GM21423 (cell line): ENCODE measurements at regions not wholly inside any gene's neighbourhood (a gene's known extent, or its start where the extent isn't known, plus 50 kb on each side); places are given as distances from the start of the nearest gene placed in this dataset.
"Not testable (repeated sequence)": the region's sequence is repeated elsewhere in the genome, so short reads cannot be mapped to it uniquely, and the experiment has no call there.

ENCODE experiments used
- ATAC-seq: cut with Tn5 transposase; IDR thresholded peaks from one replicate; pipeline ENCODE4 v1.9.1; 2021; ENCODE audit warnings: mild to moderate bottlenecking, moderate library complexity; ENCODE audit not compliant: unreplicated experiment

DNA sequence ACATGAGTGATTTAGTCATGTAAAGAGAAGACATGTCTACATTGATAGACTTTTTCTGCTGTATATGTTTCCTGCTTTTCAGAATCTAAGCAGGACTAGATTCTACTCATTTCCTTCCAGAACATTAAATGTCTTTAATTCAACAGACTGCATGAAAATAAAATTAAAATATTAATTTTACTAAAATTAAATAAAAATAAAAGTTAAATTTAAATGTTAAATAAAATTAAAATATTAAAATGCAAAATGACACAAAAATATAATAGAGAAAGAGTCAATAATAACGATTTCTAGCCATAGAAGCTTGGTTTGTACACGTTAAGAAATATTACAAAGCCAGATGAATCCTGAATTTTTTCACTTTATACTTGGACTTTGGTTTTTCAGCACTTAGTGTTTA lies 552.8 kb upstream of the NR5A2 start:
- no peak for ATAC-seq

DNA sequence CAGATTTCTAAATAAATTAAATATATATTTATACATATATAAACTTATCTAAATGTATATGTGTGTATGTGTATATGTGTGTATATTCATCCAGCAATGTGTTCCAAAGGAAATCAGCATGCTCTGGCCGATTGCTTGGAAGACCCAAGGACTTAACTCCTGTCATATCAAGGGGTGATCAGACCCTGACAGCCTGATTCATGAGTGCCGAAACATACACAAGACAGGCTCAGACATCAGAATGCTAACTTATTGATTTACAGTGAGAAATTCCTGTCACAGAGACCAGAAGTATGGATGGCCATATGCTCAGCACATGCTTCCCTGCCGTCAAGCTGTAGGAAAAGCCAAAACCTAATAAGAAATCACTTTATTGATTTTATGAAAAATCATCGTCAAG lies 545.1 kb upstream of the NR5A2 start:
- ATAC-seq: no peak

DNA sequence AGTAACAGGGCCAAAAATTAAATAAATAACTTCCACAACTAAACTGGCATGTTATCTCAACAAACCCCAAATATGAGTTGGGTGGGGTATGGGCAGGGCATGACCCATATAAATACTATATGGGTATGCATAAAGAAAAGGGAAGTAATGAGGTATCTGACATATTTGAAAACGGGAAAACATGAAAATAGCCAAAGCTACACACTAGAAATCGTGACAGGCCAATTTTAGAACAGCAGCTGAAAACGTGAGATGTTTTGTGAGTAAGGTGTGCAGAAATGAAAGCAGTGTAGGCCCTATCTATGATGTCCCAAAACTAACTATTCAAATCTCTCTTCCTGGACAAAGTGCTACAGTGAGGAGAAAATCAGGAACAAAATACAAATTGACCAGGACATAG lies 537.9 kb upstream of the NR5A2 start:
- ATAC-seq: no peak

DNA sequence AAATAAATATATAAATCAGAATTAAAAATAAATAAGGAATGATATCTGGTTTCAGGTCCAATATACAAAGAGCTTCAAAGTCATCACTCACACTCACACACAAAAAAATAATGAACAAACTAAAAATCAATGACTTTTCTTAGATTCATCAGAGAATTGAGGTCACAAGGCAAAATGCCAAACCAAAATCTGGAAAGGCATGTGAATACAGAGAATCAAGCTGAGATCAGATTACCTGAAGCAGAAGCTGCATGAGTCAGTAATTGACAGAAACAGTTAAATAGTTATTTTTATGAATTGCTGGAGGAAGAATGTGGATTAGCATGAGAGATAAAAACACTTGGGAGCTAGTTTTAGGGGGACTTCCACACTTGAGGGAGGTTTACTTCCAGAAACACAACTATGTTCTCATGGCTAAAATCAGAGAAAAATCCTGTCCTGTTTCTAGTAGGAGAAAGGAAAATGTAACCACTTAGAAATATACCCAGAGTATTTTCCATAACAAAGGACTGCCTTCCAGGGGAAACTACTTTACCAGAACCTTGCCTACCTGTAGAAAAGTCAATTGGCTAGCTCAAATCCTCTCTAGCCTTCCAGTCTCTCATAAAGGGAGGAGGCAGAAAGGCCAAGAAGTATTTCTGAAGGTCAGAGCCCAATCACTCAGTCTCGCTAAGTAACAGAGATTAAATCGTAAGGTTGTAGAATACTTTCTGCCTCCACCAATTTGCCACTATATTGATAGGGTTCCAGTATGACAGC lies 536.6 kb upstream of the NR5A2 start:
- no peak for ATAC-seq

DNA sequence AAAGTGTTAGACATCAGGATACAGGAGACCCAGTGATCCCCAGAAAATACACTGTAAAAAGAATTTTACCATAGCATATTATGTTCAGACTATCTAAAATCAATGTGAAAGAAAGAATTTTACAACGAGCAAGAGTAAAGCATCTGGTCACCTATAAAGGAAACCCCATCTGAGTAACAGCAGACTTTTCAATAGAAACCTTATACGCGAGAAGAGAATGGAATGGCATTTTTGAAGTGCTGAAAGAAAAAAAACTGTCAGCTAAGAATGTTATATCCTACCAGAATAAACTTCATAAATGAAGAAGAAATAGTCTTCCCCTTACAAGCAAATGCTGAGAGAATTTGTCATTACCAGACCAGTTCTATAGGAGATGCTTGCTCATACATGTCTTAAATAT lies 532.1 kb upstream of the NR5A2 start:
- no peak for ATAC-seq

DNA sequence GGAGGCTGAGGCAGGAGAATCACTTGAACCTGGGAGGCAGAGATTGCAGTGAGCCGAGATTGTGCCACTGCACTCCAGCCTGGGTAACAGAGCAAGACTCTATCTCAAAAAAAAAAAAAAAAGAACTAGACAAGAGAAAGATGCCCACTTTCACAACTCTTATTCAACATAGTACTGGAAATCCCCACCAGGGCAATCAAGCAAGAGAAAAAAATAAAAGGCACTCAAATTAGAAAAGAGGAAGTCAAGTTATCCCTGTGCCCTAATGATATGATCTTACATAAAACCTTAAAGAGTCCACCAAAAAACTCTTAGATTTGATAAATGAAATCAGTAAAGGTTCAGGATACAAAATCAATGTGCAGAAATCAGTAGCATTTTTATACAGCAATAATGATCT lies 528.7 kb upstream of the NR5A2 start:
- ATAC-seq: peak; percentile 70

DNA sequence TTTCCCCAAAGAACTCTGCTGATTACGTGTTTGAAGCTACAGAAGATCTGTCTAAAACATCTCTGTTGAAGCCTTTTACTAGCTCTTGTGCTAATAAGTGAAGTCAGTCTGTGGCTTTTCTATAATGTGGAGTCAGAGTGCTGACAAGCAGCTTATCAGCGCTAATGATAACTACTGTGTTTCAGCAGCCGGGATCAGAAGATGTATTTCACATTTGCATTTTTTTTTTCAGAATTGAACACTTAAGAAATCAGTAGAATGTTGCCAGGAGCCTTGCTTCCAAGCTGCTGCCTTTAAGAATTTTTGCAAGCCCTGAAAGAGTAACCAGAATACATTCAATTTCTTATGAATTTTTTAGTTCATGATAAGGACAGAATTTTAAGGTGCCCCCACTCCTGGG lies 519.4 kb upstream of the NR5A2 start:
- ATAC-seq: no peak

DNA sequence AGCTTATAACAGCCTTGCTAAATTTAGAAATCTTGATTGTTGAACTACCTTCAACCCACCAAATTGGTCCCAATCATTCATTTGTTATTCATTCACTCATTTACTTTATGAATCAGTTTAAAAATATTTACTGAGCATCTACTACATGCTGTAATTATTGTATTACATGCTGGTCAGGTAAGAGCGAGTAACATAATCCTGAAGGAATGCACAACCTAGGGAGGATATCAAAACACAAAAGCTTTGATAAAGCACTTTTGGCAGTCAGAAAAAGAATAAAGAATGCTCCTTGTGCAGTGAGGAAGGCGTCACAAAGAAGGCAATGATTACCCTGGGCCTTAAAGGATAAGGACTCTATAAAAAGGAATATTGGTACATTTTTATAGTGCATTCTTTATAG lies 518.9 kb upstream of the NR5A2 start:
- no peak for ATAC-seq

DNA sequence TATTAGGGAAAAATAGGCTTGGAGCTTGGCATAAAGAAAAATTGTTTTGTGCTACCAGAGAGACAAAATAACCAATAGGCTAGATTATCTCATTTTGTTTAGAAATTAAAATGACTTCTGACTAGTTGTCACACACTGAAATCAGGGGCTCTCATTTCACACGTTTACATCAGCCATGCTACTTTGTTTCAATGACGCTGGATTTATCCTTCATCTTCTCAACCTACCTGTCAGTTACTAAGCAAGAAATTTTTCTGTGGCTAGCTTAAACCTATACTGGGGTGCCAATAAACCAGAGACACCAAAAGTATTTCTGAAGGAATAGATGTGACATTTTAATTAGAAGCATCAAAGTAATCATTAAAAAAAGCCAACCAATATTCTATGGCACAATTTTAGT lies 518.1 kb upstream of the NR5A2 start:
- no peak for ATAC-seq

DNA sequence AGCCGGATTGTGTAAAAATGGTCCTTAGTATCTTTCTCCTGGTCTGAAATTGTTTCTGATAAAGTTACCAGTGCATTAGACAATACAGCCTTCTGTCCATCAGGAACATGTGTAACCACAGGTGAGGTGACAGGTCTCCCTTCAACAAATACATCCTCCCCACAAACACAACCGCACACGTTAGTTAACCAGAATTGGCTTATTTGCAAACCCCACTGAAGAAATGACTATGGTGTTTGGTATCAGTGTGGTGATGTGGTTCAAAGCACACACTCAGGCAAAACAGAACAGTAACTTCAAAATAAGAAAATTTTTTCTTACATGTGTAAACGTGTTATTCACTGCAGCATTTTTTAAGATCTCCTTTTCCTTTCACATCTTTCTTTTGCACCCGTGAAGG lies 517.2 kb upstream of the NR5A2 start:
- ATAC-seq: peak; percentile 94

DNA sequence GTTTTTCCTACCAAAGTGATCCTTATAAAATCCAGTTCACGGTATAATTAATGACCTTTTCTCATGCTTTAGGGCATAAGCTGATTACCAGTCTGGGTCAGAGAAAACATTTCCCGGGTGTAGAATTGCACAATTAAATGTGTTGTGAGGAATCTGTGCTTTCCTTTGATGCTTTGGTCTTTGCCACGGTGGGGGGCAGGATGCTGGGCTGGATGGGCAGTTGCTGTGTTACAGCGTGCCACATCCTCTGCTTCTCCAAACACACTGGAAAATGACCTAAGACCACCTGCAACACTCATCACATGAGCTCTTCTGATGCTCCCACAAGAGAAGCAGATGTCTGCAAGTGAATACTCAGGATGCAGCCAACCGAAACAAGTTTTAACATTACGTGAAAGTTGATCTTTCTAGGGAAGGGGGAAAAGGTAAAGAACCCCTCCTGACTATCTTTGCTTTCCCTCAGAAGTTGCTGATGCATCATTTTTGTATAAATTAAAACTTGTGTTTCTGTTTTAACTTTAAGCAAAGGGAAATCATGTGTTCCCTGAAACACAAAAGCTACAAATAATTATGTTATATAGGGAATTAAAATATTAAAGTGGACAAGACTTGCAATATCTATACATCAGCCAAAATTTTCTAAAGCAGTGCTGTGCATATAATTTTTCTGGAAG lies 515.3 kb upstream of the NR5A2 start:
- no peak for ATAC-seq

DNA sequence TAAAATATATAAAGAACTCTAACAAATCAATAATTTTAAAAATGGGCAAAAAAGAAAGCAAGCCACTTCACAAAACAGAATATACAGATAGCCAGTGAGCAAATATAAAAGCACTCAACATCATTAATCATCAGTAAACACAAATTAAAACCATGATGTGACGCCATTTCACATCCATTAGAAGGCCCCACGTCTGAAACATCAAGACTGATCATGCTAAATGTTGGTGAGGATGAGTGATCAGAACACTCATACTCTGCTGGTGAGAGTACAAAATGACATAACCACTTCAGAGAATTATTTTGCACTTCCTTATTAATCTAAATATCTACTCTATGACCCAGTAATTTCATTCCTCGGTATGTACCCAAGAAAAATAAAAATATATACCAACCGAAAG lies 512.2 kb upstream of the NR5A2 start:
- no peak for ATAC-seq

DNA sequence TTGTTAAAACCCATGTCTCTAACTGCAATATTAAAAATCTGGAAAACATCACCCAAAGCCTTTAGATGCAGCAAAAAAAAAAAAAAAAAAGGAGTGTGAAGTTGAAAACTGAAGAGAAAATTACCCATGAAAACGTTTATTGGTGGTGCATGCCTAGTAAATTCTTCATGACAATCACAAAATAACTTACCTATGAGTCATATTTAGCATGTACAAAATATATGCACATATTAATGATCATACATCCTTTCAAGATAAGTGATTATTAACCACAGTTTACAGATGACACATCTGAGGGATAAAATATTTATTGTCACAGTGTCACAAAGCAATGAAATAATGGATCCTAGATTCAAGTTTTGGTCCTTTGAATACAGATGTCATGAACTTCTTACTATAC lies 505.2 kb upstream of the NR5A2 start:
- ATAC-seq: no peak

DNA sequence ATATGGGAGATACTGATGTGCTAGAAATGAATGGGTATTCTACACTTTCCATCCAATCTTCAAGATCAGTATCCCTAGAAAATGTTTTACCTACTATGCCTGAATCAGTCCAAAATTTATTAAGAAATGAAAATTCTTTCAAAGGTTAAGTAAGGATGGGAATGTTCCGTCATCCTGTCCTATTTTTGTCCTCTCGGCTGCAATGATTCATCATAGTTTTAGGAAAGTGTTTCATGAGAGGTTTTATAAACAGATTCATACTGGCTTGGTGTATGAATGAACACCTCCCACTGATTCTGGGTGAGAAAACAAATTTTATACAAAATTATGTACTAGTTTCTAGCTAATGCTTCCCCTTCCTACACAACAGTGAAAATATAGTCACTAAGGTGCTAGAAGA lies 504.6 kb upstream of the NR5A2 start:
- no peak for ATAC-seq

DNA sequence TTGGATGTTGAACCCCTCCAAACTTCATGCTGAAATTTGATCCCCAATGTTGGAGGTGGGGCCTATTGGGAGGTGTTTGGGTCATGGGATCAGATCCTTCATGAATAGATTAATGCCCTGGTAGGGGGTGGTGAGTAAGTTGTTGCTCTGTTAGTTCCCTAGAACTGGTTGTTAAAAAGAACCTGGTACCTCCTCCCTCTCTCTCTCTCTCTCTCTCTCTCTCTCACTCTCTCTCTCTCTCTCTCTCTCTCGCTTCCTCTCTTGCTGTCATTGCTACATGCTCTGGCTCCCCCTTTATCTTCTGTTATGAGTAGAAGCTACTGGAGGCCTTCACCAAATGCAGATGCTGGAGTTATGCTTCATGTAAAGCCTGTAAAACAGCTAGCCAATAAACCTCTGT lies 498.2 kb upstream of the NR5A2 start:
- ATAC-seq: no peak

DNA sequence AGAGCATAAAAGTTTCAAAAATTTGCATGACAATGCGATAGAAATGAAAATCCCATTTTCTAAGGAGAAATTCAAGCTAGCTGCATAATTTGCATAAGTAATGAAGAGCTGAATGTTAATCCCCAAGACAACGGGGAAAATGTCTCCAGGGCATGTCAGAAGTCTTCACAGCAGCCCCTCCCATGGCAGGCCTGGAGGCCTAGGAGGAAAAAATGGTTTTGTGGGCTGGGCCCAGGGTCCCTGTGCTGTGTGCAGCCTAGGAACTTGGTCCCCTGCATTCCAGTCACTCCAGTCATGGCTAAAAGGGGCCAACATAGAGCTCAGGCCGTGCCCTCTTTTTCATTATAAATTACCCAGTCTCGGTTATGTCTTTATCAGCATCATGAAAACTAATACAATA lies 494.1 kb upstream of the NR5A2 start:
- not testable (repeated sequence) for ATAC-seq

DNA sequence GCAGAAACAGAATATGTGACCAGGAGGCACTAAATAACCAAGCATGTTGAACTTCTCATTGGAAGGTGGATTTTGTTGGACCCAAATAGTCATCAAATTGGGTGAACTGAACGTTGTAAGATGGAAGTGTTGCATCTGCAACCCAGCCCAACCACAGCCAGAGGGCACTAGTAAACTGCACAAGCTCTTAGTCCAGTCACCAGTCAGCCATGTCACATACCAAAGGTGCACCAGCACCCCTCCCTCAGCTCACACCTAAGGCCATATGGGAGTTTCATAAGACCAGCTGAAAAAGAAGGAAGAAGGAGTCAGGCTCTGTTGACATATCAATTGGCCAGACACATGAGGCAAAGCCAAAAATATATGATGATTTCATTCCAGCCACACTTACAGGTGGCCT lies 481.7 kb upstream of the NR5A2 start:
- peak; percentile 44 for ATAC-seq

DNA sequence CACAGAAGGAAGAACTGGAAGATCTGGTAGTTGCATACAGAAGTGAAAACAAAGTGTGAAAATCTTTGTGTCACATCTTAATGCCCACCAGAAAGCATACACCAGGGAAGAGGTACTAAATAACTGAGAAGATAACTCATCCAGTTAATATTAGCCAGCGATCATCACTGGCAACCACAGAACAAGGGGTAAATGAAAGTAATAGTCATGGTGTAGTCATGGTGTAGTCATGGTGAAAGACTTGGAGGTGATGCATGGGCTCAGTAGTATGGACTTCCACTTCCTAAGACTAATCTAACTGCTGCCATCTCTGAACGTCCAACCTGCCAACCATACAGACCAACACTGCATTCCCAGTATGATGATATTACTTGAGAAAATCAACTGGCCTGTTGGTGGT lies 481.2 kb upstream of the NR5A2 start:
- peak; percentile 72 for ATAC-seq

DNA sequence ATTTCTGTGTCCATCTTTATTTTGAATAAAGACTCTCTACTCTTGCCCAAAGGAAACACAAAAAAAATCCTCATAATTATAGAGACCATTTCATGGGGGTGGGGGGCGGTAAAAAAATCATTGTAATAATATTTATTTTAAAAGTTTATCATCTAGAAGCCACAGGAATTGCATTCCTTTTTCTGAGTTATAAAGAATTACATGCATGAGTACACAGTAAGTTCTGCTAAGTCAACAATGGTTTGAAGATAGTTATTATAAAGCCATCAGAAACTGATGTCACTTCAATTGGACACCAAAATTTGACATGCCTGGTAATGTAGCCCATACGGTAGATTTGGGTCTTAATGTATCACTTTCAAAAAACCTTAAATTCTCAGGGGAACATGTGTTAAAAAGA lies 478.1 kb upstream of the NR5A2 start:
- ATAC-seq: no peak

DNA sequence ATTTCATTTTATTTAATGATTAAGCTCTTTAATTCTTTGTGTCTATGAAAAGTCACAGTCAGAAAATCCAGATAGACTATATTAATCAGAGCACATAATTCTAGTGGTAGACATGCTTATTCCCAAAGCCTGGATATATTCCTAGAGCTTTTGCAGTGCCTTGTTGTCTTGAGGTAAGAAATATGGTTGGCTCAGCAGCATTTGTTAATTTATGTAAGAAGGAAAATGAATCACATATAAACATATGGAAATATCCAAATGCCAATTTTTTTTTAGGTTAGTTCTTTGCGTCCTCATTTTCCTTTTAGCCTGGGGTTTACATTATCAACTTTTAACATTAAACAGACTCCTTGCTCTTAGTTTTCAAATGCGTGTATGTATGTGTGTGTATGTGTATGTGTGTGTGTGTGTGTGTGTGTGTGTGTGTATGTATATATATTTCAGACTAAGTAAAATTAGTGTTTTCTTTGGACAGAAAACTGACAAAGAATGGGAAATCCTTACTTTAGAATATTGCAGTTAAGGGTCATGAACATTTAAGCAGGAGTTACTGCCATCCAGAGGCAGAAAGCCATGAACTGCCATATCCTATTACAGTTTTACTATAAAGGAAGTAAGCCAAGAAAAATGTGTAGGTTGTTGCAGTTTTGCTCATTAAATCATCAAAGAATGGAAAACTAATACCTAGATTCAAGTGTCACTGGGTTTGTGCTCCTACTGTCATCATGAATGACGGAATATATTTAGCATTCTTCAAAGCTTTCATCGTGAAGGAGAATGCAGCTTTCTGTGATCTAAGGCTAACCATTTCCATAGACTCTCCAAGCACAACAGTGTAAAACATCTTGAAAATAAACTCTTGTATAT lies 477.1 kb upstream of the NR5A2 start:
- no peak for ATAC-seq

DNA sequence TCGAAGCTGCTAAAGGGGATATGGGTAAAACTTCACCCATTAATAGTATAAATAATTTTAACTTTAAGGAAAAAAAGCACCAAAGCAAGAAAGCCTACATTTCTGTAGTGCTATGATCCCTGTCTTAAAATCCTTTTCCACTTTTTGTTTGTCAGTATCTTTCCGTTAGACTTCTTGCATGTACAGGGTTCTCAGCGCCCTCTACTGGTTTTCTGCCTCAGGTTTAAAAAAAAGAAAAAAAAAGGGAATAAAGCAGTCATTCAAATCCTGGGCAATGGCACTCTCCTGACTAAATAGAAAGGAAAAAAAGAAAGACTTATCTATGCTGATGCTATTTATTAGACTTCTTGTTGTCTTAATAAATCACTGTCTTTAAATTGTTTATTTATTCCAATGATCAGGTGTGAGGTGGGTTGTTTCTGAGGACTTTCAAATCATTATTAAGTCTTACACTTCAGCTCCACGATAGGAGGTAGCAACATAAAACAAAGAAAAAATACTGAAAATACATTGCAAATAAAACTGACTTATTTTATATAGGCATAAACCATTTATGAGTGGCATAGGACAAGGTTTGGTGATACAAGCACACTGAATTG lies 475.4 kb upstream of the NR5A2 start:
- ATAC-seq: no peak
